Sigmoid colon (tissue), 6 donors: ENCODE measurements at regions not wholly inside any gene's neighbourhood (a gene's known extent, or its start where the extent isn't known, plus 50 kb on each side); places are given as distances from the start of the nearest gene placed in this dataset.

Experiments used
- DNase-seq: peaks from one replicate; pipeline ENCODE4 v3.0.0-alpha.2; 2019
- H3K27ac ChIP-seq, 4 donors: fragments of 200-600 bp; sonication (generic); one replicate each; pipeline ENCODE4 v1.5.1; 2016 to 2019; ENCODE audit warnings: mild to moderate bottlenecking in 1 of 4
- H3K27me3 ChIP-seq, 3 donors: fragments of 200-600 bp; sonication (generic); one replicate each; pipeline ENCODE4 v1.5.1; 2019; ENCODE audit warnings: mild to moderate bottlenecking in 1 of 3
- H3K36me3 ChIP-seq, 4 donors: fragments of 200-600 bp; sonication (generic); one replicate each; pipeline ENCODE4 v1.5.1; 2016 to 2019
- H3K4me1 ChIP-seq, 4 donors: fragments of 200-600 bp; sonication (generic); one replicate each; pipeline ENCODE4 v1.5.1; 2017 to 2019
- H3K4me3 ChIP-seq, 4 donors: fragments of 200-600 bp; sonication (generic); one replicate each; pipeline ENCODE4 v1.5.1; 2017 to 2019; ENCODE audit warnings: mild to moderate bottlenecking in 2 of 4, moderate library complexity in 1 of 4
- H3K9me3 ChIP-seq, 4 donors: fragments of 200-600 bp in 3 of 4; sonication (generic) in 3 of 4; one replicate each; pipeline versions ENCODE4 v1.5.1 to v1.6.1; 2013 to 2019
- EP300 ChIP-seq, 4 donors: sonication (generic); formaldehyde crosslinking; IDR thresholded peaks; one replicate each; pipeline ENCODE4 v1.6.1; 2017; ENCODE audit warnings: antibody characterized with exemption in 4 of 4
- POLR2A ChIP-seq, 2 donors: fragments of 450-650 bp; IDR thresholded peaks; one replicate each; pipeline ENCODE4 v1.6.1; 2016; ENCODE audit warnings: antibody characterized with exemption in 2 of 2, mild to moderate bottlenecking in 2 of 2, moderate library complexity in 2 of 2
- POLR2AphosphoS5 ChIP-seq, 4 donors: sonication (generic); formaldehyde crosslinking; IDR thresholded peaks; one replicate each; pipeline ENCODE4 v1.6.1; 2017; ENCODE audit warnings: antibody characterized with exemption in 4 of 4
- WGBS, 2 donors: extraction: QIAGEN DNeasy Blood & Tissue Kit; methylation state at CpG; one replicate each; pipeline ENCODE4 v1.1.7; 2013; 5-methylcytosine and 5-hydroxymethylcytosine counted together
- intact Hi-C: fragments of 100-400 bp; cut with DNase I; formaldehyde crosslinking; loops from one replicate; pipeline ENCODE4 v1.15.1; 2023
- TF ChIP-seq, protein P1 (sequence below), 4 experiments: fragments of 450-650 bp in 3 of 4; fragments of 200-600 bp in 1 of 4; IDR thresholded peaks; one replicate each; pipeline ENCODE4 v1.5.1; 2016 to 2019; ENCODE audit warnings: antibody characterized with exemption in 4 of 4, mild to moderate bottlenecking in 3 of 4, moderate library complexity in 2 of 4
- donor health status: healthy with polysubstance abuse.
- donor health status: healthy.

DNA sequence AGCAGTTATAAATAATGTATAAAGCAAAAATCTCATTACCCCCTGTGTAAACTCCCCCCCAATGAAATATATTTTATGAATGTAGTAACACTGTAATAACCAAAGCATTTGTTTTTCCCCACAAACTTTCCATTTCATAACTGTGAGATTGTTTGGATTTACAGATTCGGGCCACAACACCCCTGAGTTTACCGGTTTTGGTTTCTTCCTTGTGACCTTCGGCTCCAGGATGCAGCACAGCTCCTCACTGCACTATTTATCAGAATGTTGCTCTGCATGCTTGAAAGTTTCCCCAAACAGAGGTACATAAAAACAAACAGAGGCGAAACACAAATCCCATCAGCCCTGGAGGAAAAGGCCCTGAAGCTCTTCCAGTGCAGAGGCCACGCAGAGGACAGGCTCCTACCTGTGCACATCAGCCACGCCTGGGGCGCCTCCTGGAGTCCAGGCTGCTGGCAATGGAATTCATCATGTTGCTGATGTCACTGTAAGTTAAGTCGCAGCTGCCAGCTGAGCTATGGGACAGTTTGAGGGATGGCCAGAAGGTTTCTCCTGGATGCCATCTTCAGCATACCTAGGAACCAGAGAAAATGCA, 122.0 kb downstream of the LMO4 start:
- intact Hi-C loops = no loop called here
- Histone ChIP-seq H3K9me3 (no peaks in the 10 kb centered on the region), H3K27me3 (no peaks in the 10 kb centered on the region), H3K4me3 (no peak overlapping the region), H3K27ac (no peak overlapping the region), H3K4me1 (peaks cover 0 to 19% (median 14%) of the 10 kb centered on the region in 4 donors), H3K36me3 (no peaks in the 10 kb centered on the region)
- WGBS, 2 donors = 72 to 85% methylated on average over 8 of the region's 8 CpGs
- DNase-seq = no peak
- TF ChIP-seq POLR2AphosphoS5 (IDR thresholded peaks at IDR 0.05) (no peak), EP300 (IDR thresholded peaks at IDR 0.05) (no peak), POLR2A (IDR thresholded peaks at IDR 0.05) (no peak)
- TF ChIP-seq, protein P1, sequence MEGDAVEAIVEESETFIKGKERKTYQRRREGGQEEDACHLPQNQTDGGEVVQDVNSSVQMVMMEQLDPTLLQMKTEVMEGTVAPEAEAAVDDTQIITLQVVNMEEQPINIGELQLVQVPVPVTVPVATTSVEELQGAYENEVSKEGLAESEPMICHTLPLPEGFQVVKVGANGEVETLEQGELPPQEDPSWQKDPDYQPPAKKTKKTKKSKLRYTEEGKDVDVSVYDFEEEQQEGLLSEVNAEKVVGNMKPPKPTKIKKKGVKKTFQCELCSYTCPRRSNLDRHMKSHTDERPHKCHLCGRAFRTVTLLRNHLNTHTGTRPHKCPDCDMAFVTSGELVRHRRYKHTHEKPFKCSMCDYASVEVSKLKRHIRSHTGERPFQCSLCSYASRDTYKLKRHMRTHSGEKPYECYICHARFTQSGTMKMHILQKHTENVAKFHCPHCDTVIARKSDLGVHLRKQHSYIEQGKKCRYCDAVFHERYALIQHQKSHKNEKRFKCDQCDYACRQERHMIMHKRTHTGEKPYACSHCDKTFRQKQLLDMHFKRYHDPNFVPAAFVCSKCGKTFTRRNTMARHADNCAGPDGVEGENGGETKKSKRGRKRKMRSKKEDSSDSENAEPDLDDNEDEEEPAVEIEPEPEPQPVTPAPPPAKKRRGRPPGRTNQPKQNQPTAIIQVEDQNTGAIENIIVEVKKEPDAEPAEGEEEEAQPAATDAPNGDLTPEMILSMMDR (IDR thresholded peaks at IDR 0.05) = no peak

DNA sequence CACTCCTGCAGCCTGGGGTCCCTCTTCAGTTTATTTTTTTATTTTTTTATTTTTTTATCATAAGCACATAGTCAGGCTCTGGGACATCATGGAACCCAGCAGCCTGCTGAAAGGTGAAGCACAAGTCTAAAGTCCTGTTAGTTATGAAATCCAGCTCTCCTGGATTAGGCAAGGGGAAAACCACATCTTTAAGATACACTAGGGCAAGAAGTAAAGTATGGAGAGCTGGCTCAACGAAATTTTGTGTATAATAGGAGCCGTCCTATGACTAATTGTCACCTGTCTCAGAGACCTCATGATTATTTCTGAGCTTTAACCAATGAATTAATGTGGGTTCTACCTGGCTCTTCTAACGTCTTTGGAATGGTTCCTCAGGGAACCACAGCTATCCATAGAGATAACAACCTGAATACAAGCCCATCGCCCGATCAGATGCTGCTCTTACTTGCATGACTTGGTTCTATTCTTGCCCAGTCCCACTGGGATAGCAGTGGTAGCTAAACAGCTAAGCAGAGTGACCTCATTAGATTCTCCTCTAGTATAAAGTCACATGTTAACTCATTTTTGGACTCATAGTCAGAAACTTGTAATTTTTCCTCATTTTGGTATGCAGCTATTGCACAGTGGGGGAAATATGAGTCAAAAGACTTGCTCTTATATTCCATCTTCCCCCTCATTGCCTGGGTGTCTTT, 122.7 kb downstream of the LMO4 start:
- intact Hi-C loops = no loop called here
- Histone ChIP-seq H3K4me3 (no peak overlapping the region), H3K27ac (no peak overlapping the region), H3K36me3 (no peaks in the 10 kb centered on the region), H3K9me3 (no peaks in the 10 kb centered on the region), H3K27me3 (no peaks in the 10 kb centered on the region), H3K4me1 (peaks cover 0 to 19% (median 14%) of the 10 kb centered on the region in 4 donors)
- no peak for TF ChIP-seq EP300 (IDR thresholded peaks at IDR 0.05)
- no peak for TF ChIP-seq POLR2AphosphoS5 (IDR thresholded peaks at IDR 0.05)
- TF ChIP-seq POLR2A (IDR thresholded peaks at IDR 0.05) = no peak
- TF ChIP-seq, protein P1 (IDR thresholded peaks at IDR 0.05) = no peak
- no peak for DNase-seq
- WGBS, 2 donors = 88 to 91% methylated on average over 5 of the region's 5 CpGs

DNA sequence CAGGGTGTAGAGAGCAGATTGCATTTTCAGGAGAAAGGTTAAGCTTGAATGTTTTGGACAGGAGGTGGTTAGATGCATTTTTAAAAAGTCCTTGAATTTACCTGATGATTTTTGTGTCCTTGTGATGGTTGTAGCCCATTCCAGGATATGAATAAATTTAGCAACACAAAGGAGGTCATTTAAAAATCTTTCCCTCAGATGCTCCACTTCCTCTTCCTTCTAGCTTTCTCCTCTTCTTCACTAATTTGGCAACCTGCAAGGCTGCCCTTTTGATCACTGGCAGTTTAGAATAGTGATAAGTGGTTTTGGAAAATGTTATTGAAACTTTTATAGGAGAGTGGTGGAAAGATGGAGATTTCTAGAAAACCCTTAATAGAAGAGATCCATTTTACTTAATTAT, 124.0 kb downstream of the LMO4 start:
- Histone ChIP-seq H3K9me3 (no peaks in the 10 kb centered on the region), H3K27me3 (no peaks in the 10 kb centered on the region)
- intact Hi-C loops = no loop called here

DNA sequence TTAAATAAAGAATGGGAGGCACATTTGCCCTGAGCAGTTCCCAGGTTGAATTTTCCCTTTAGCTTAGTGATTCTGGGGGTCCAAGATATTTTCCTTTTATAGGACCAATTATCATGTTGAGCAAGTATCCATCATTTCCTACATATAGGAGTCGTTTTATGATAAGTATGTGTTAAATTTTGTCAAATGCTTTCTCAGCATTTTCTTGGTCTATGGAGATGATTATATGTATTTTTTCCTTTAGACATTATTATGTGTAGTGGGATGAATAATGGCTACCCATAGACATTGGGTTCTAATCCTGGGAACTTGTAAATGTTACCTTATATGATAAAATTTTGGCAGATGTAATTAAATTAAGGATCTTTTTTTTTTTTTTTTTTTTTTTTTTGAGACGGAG, 128.7 kb downstream of the LMO4 start:
- WGBS, 2 donors = 36 to 43% methylated on average over 1 of the region's 2 CpGs
- H3K9me3 ChIP-seq = peaks cover 0 to 3% (median 0%) of the 10 kb centered on the region in 4 donors
- TF ChIP-seq, protein P1 (IDR thresholded peaks at IDR 0.05) = no peak
- TF ChIP-seq POLR2AphosphoS5 (IDR thresholded peaks at IDR 0.05) (no peak), POLR2A (IDR thresholded peaks at IDR 0.05) (no peak), EP300 (IDR thresholded peaks at IDR 0.05) (no peak)
- no peak overlapping the region for H3K4me3 ChIP-seq
- H3K36me3 ChIP-seq = no peaks in the 10 kb centered on the region
- intact Hi-C loops = no loop called here
- no peak overlapping the region for H3K27ac ChIP-seq
- no peak for DNase-seq
- H3K27me3 ChIP-seq = no peaks in the 10 kb centered on the region
- no peaks in the 10 kb centered on the region for H3K4me1 ChIP-seq

More for the DNA sequence above, 124.0 kb downstream of the LMO4 start:
- no peak for TF ChIP-seq EP300 (IDR thresholded peaks at IDR 0.05)
- no peak for TF ChIP-seq POLR2A (IDR thresholded peaks at IDR 0.05)
- TF ChIP-seq, protein P1 (IDR thresholded peaks at IDR 0.05) = no peak
- no peak for TF ChIP-seq POLR2AphosphoS5 (IDR thresholded peaks at IDR 0.05)
- Histone ChIP-seq H3K36me3 (no peaks in the 10 kb centered on the region), H3K4me1 (peaks cover 0 to 19% (median 14%) of the 10 kb centered on the region in 4 donors), H3K27ac (no peak overlapping the region), H3K4me3 (no peak overlapping the region)
- no peak for DNase-seq
